NB4 (cell line): ENCODE measurements at regions not wholly inside any gene's neighbourhood (a gene's known extent, or its start where the extent isn't known, plus 50 kb on each side); places are given as distances from the start of the nearest gene placed in this dataset.
A peak's percentile ranks its signal among the peaks of the same experiment; 100 is the strongest.

Experiments
- DNase-seq: peaks from one replicate; pipeline ENCODE4 v3.0.0; 2010; ENCODE audit warnings: low read depth
- H3K4me3 ChIP-seq: one replicate; pipeline ENCODE4 v1.5.1; 2011; ENCODE audit warnings: mild to moderate bottlenecking, low read depth, low read length, moderate library complexity
- CTCF ChIP-seq: IDR thresholded peaks from one replicate; pipeline ENCODE4 v1.5.1; 2012; ENCODE audit warnings: low read depth, low read length
- MAX ChIP-seq: IDR thresholded peaks from 2 replicates; pipeline ENCODE4 v1.6.1; 2011; ENCODE audit warnings: low read depth, low read length
- MYC ChIP-seq: IDR thresholded peaks from 2 replicates; pipeline ENCODE4 v1.6.1; 2011; ENCODE audit warnings: low read depth, low read length
- POLR2A ChIP-seq: IDR thresholded peaks from 2 replicates; pipeline ENCODE4 v1.6.1; 2011; ENCODE audit warnings: mild to moderate bottlenecking; ENCODE audit not compliant: insufficient read length; ENCODE audit errors: extremely low read depth

GRCh38 chr6:164523087-164523654 is 786.2 kb downstream of the C6orf118 start:
- no peak for DNase-seq
- TF ChIP-seq MYC (no peak), MAX (no peak), POLR2A (no peak), CTCF (no peak)
- no peak overlapping the region for H3K4me3 ChIP-seq

GRCh38 chr6:164520916-164521315 is 788.5 kb downstream of the C6orf118 start:
- no peak for DNase-seq
- TF ChIP-seq POLR2A (no peak), CTCF (no peak), MYC (no peak), MAX (no peak)
- H3K4me3 ChIP-seq = no peak overlapping the region

GRCh38 chr6:164507206-164507940 is 802.0 kb downstream of the C6orf118 start:
- TF ChIP-seq CTCF (no peak), MAX (no peak), MYC (no peak), POLR2A (no peak)
- H3K4me3 ChIP-seq = no peak overlapping the region
- peak; percentile 43 for DNase-seq

- no peak for DNase-seq
- no peak overlapping the region for H3K4me3 ChIP-seq
- TF ChIP-seq MYC (no peak), MAX (no peak), POLR2A (no peak), CTCF (no peak)
Observed at GRCh38 chr6:164505425-164505824, 804.0 kb downstream of the C6orf118 start.

GRCh38 chr6:164502833-164503232 is 806.6 kb downstream of the C6orf118 start:
- TF ChIP-seq MYC (no peak), MAX (no peak)
- H3K4me3 ChIP-seq = no peak overlapping the region
- no peak for DNase-seq

- DNase-seq = no peak
- no peak for TF ChIP-seq CTCF
- TF ChIP-seq MAX = no peak
- TF ChIP-seq POLR2A = no peak
- TF ChIP-seq MYC = no peak
- H3K4me3 ChIP-seq = no peak overlapping the region
Observed at GRCh38 chr6:164495882-164496495, 813.4 kb downstream of the C6orf118 start.
